Stomach (tissue), 4 donors: ENCODE measurements at regions not wholly inside any gene's neighbourhood (a gene's known extent, or its start where the extent isn't known, plus 50 kb on each side); places are given as distances from the start of the nearest gene placed in this dataset.

Experiments
- POLR2A ChIP-seq, 4 donors: fragments of 450-650 bp; IDR thresholded peaks; one replicate each; pipeline ENCODE4 v1.6.1; 2016; ENCODE audit warnings: antibody characterized with exemption in 4 of 4, control low read depth in 2 of 4, mild to moderate bottlenecking in 1 of 4, moderate library complexity in 1 of 4
- POLR2AphosphoS5 ChIP-seq, 3 donors: sonication (generic); formaldehyde crosslinking; IDR thresholded peaks; one replicate each; pipeline ENCODE4 v1.6.1; 2016; ENCODE audit warnings: antibody characterized with exemption in 3 of 3
- TF ChIP-seq, protein P1 (sequence below), 7 experiments: fragments of 450-650 bp in 4 of 7; fragments of 200-600 bp in 3 of 7; sonication (generic) in 3 of 7; IDR thresholded peaks; one replicate each; pipeline ENCODE4 v1.5.1; 2016 to 2019; ENCODE audit warnings: antibody characterized with exemption in 7 of 7, control low read depth in 2 of 7, mild to moderate bottlenecking in 1 of 7

DNA sequence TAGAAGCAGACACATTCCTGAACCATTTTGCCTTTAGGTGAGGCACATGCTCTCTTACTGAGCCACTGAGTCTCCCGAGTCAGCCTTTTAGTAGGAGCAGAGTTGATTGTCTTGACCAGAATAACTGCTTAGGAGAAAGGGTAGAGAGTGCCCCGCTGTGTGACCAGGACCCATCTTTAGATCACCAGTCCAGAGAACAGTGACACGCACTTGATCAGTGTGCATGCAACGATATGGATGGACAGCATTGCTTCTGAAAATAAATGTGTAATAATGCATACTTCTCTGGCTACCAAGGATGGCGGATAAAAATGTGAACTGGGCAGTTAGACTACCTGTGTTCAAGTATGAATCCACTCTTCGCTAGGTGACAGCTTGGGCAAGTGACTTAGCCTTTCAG, 897.7 kb downstream of the TRIML1 start:
- TF ChIP-seq, protein P1, sequence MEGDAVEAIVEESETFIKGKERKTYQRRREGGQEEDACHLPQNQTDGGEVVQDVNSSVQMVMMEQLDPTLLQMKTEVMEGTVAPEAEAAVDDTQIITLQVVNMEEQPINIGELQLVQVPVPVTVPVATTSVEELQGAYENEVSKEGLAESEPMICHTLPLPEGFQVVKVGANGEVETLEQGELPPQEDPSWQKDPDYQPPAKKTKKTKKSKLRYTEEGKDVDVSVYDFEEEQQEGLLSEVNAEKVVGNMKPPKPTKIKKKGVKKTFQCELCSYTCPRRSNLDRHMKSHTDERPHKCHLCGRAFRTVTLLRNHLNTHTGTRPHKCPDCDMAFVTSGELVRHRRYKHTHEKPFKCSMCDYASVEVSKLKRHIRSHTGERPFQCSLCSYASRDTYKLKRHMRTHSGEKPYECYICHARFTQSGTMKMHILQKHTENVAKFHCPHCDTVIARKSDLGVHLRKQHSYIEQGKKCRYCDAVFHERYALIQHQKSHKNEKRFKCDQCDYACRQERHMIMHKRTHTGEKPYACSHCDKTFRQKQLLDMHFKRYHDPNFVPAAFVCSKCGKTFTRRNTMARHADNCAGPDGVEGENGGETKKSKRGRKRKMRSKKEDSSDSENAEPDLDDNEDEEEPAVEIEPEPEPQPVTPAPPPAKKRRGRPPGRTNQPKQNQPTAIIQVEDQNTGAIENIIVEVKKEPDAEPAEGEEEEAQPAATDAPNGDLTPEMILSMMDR (IDR thresholded peaks at IDR 0.05) = no peak
- TF ChIP-seq POLR2AphosphoS5 (IDR thresholded peaks at IDR 0.05) (no peak), POLR2A (IDR thresholded peaks at IDR 0.05) (no peak)
